ENCODE measurements at regions not wholly inside any gene's neighbourhood (a gene's known extent, or its start where the extent isn't known, plus 50 kb on each side); places are given as distances from the start of the nearest gene placed in this dataset.

DNA sequence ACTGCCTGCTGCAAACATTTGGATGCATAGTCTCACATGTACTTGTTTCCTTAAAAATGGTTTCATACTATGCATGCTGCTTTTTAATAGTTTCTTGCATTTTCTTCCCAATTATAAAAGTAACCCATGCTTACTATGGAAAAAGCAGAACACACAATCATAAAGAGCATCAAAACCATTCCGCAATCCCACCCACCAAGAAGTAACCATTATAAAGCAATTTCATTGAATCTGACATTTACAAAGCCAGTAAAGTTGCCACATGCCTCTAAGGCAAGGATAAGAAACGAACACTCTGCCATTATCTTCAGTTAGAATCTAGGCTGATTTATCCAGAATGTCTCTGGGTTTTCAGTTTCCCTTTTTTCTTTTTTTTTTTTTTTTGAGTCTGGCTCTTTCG lies 92.7 kb upstream of the OSMR start:
- H3K27me3 ChIP-seq = no peaks in the 10 kb centered on the region
- H3K27ac ChIP-seq = no peak overlapping the region
- DNase-seq (no peak), ATAC-seq (no peak)
- TF ChIP-seq, protein P1, sequence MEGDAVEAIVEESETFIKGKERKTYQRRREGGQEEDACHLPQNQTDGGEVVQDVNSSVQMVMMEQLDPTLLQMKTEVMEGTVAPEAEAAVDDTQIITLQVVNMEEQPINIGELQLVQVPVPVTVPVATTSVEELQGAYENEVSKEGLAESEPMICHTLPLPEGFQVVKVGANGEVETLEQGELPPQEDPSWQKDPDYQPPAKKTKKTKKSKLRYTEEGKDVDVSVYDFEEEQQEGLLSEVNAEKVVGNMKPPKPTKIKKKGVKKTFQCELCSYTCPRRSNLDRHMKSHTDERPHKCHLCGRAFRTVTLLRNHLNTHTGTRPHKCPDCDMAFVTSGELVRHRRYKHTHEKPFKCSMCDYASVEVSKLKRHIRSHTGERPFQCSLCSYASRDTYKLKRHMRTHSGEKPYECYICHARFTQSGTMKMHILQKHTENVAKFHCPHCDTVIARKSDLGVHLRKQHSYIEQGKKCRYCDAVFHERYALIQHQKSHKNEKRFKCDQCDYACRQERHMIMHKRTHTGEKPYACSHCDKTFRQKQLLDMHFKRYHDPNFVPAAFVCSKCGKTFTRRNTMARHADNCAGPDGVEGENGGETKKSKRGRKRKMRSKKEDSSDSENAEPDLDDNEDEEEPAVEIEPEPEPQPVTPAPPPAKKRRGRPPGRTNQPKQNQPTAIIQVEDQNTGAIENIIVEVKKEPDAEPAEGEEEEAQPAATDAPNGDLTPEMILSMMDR (IDR thresholded peaks at IDR 0.05) = no peak
- H3K36me3 ChIP-seq = no peaks in the 10 kb centered on the region
- no peaks in the 10 kb centered on the region for H3K9me3 ChIP-seq
- H3K4me1 ChIP-seq = no peaks in the 10 kb centered on the region
- H3K4me3 ChIP-seq = no peak overlapping the region
- intact Hi-C loops (cut with DNase I) = no loop called here

DNA sequence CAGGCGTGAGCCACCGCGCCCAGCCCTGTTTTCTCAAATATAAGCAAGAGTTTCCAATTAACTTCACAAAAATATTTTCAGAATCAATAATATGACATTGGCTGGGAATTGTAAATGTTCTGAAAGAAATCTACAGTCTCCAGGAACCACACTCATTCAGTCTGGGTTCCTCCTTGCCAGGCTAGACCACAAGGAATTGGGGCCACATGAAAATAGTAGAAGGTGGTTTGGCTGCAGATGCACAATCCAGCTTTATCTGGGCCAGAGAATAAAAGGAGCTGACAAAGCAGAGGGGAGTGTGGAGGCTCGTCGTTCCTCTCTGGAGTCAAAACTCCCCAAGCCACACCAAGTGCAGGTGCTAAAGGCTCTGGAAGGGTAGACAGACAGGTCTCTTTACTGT lies 92.0 kb upstream of the OSMR start:
- intact Hi-C loops (cut with DNase I) = no loop called here
- no peak overlapping the region for H3K27ac ChIP-seq
- TF ChIP-seq, protein P1 (IDR thresholded peaks at IDR 0.05) = no peak
- H3K36me3 ChIP-seq = no peaks in the 10 kb centered on the region
- DNase-seq (no peak), ATAC-seq (no peak)
- no peaks in the 10 kb centered on the region for H3K4me1 ChIP-seq
- H3K4me3 ChIP-seq = no peak overlapping the region
- H3K9me3 ChIP-seq = no peaks in the 10 kb centered on the region
- H3K27me3 ChIP-seq = no peaks in the 10 kb centered on the region

DNA sequence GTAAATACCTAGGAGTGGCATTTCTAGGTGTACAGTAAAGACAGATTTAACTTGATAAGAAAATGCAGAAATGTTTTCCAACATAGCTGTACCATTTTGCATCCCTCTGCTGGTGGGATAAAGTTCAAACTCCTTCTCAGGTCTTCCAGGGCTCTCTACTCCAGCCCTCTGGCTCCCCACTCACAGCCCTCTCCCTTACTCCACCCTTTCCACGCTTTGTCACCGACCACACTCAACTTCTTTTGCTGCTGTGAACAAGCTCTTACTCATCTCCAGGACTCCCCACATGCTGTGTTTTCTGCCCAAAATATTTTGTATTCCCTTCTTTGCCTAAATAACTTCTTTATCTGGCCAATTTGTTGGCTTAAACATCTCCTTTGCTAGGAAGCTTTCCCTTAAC lies 90.6 kb upstream of the OSMR start:
- ATAC-seq (peak; percentile 55), DNase-seq (no peak)
- no peaks in the 10 kb centered on the region for H3K36me3 ChIP-seq
- no peaks in the 10 kb centered on the region for H3K9me3 ChIP-seq
- intact Hi-C loops (cut with DNase I) = no loop called here
- no peak overlapping the region for H3K27ac ChIP-seq
- no peak overlapping the region for H3K4me3 ChIP-seq
- no peaks in the 10 kb centered on the region for H3K4me1 ChIP-seq
- no peaks in the 10 kb centered on the region for H3K27me3 ChIP-seq
- TF ChIP-seq, protein P1 (IDR thresholded peaks at IDR 0.05) = no peak

DNA sequence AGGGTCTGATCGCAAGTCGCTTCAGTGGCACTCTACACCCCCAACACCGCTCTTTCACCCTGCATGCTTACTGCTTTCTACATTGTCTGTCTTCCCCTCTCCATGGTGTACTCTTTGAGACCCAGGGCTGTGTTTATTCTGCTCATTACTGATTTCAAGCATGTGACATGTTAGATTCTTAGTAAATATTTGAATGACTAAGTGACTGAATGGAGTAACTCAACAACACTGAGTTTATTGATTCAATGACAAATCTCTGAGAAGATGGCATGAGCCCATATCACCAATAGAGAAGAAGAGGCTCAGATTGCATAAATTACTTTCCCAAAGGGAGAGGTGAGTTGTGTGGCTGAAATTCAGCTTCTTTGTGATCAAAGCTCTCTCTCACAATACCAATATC lies 89.7 kb upstream of the OSMR start:
- intact Hi-C loops (cut with DNase I) = no loop called here
- TF ChIP-seq, protein P1 (IDR thresholded peaks at IDR 0.05) = no peak
- ATAC-seq = no peak

DNA sequence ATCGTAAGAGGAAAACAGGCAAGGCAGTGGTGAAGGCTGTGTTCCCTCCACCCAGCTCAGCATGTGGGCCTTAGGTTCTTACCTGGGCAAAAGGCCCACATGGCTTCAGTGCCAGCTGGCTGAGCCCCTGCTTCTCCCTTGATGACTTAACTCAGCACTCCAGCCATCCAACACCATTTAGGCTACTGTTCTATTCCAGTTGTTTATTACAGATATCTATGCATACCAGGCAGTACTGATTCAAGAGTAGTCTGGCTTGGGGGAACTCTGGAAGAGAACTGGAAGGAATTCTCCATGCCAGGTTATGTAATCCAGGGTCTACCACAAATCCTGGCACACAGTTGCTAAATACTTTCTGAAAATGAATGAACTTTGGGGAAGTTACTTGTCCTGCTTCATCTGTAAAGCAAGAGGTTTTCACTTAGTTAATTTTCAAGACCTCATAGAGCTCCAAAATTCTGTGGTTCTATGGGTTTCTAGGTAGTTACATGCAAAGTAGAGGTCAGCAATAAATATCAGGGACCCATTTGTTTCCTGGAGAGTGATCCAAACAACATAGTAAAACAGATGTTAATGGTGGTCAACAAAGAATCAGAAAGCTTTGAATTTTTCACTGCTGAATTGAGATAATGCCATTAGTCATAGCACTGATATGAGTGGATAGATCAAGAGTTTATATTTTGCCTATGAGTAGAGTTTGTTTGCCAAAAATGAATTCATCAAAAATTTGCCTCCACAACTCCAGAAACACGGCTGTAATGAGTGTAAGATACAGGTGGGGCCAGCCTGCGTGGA lies 88.2 kb upstream of the OSMR start:
- no peaks in the 10 kb centered on the region for H3K36me3 ChIP-seq
- intact Hi-C loops (cut with DNase I) = no loop called here
- no peak overlapping the region for H3K4me3 ChIP-seq
- H3K27me3 ChIP-seq = no peaks in the 10 kb centered on the region
- TF ChIP-seq, protein P1 (IDR thresholded peaks at IDR 0.05) = no peak
- DNase-seq (no peak), ATAC-seq (peak; percentile 22)
- H3K27ac ChIP-seq = no peak overlapping the region
- no peaks in the 10 kb centered on the region for H3K9me3 ChIP-seq
- no peaks in the 10 kb centered on the region for H3K4me1 ChIP-seq

More for the DNA sequence above, 89.7 kb upstream of the OSMR start:
- Histone ChIP-seq H3K4me1 (no peaks in the 10 kb centered on the region), H3K27me3 (no peaks in the 10 kb centered on the region), H3K27ac (no peak overlapping the region), H3K4me3 (no peak overlapping the region), H3K9me3 (no peaks in the 10 kb centered on the region), H3K36me3 (no peaks in the 10 kb centered on the region)
- no peak for DNase-seq
